AG04450 (cell line): ENCODE measurements at regions not wholly inside any gene's neighbourhood (a gene's known extent, or its start where the extent isn't known, plus 50 kb on each side); places are given as distances from the start of the nearest gene placed in this dataset.

ENCODE experiments used
- CTCF ChIA-PET: fragments of 300-600, 350-600 bp; formaldehyde crosslinking; extraction: SDS; loops from one replicate; lab custom pipeline; 2022; ENCODE audit warnings: antibody characterized with exemption, inconsistent platforms; lab: Charles Lee
- POLR2A ChIA-PET: fragments of 350-600 bp; formaldehyde crosslinking; extraction: SDS; loops from one replicate; lab custom pipeline; 2021; ENCODE audit warnings: antibody characterized with exemption, inconsistent platforms; lab: Yijun Ruan, JAX
- DNase-seq: peaks from one replicate; pipeline ENCODE4 v3.0.0-alpha.2; 2011; ENCODE audit warnings: low read depth, low spot score
- H3K27ac ChIP-seq: one replicate; pipeline ENCODE4 v1.5.1; 2012; ENCODE audit warnings: low read depth, low read length, control low read depth
- H3K27me3 ChIP-seq: one replicate; pipeline ENCODE4 v1.6.0; 2012; ENCODE audit warnings: low read length; ENCODE audit not compliant: control insufficient read depth, insufficient read depth
- H3K4me3 ChIP-seq: 2 replicates; pipeline ENCODE4 v1.5.1; 2011; ENCODE audit warnings: mild to moderate bottlenecking, low read depth, low read length, control low read depth
- H3K9me3 ChIP-seq: 2 replicates; pipeline ENCODE4 v1.5.1; 2012; ENCODE audit warnings: low read length; ENCODE audit not compliant: control insufficient read depth, insufficient read depth
- TF ChIP-seq, protein P1 (sequence below): IDR thresholded peaks from 2 replicates; pipeline ENCODE4 v1.5.1; 2011; ENCODE audit warnings: low read depth, low read length, control low read depth, inconsistent platforms

DNA sequence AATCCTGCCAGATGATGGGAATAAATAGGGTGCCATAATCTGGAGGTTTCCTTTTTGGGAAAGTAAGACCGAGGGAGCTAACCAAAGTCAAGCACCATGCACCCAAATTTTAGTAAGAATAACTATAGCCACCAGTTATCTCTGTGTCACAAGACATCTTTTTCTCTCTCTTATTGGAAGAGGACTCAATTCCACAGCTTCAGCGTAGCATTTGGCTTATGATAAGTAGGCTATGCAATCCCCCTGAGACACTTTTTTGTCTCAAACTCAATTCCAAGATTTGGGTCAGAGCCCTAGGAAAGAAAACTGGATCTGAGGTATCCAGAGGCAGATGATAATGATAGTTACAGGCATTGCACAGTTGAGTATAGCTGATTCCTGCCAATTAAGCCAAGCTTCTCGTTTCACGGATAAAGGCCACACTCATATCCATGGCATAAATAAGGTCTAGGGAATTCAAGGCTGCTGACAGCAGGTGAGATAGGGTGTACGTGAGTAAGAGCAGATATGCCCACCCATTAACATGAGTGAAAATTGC lies 425.2 kb upstream of the CNTNAP2 start:
- CTCF ChIA-PET, result no interaction called here
- POLR2A ChIA-PET, result no interaction called here

DNA sequence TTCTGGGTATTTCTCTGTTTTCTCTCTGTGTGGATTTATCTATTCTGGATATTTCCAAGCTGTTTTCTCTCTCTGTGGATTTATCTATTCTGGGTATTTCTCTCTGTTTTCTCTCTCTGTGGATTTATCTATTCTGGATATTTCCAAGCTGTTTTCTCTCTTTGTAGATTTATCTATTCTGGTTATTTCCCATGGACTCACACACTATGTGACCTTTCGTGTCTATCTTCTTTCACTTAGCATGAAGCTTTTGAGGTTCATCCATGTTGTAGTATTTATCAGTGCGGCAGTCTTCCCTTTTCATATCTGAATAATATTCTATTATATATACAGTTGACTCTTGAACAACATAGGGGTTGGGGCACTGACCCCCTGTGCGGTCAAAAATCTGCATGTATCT lies 435.0 kb upstream of the CNTNAP2 start:
- H3K27ac ChIP-seq, result no peak overlapping the region

More for the DNA sequence above, 425.2 kb upstream of the CNTNAP2 start:
- Histone ChIP-seq H3K4me3 (no peak overlapping the region), H3K9me3 (peaks cover 17% of the 10 kb centered on the region; the same call in 1 of the 2 replicates), H3K27ac (no peak overlapping the region), H3K27me3 (no peaks in the 10 kb centered on the region)
- DNase-seq, result no peak
- TF ChIP-seq, protein P1, sequence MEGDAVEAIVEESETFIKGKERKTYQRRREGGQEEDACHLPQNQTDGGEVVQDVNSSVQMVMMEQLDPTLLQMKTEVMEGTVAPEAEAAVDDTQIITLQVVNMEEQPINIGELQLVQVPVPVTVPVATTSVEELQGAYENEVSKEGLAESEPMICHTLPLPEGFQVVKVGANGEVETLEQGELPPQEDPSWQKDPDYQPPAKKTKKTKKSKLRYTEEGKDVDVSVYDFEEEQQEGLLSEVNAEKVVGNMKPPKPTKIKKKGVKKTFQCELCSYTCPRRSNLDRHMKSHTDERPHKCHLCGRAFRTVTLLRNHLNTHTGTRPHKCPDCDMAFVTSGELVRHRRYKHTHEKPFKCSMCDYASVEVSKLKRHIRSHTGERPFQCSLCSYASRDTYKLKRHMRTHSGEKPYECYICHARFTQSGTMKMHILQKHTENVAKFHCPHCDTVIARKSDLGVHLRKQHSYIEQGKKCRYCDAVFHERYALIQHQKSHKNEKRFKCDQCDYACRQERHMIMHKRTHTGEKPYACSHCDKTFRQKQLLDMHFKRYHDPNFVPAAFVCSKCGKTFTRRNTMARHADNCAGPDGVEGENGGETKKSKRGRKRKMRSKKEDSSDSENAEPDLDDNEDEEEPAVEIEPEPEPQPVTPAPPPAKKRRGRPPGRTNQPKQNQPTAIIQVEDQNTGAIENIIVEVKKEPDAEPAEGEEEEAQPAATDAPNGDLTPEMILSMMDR, result no peak

DNA sequence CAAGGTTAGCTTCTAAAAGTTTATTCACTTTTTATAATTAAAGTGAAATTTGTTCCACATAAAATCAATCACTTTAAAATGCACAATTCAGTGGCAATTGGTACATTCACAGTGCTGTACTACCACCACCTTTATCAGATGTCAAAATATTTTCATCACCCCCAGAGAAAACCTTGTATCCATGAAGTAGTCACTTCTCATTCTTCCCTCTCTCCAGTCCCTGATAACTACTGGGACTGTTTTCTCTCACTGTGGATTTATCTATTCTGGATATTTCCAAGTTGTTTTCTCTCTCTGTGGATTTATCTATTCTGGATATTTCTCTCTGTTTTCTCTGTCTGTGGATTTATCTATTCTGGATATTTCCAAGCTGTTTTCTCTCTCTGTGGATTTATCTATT lies 435.4 kb upstream of the CNTNAP2 start:
- H3K4me3 ChIP-seq, result no peak overlapping the region
- peaks cover 2% of the 10 kb centered on the region; the same call in 1 of the 2 replicates for H3K9me3 ChIP-seq
- H3K27me3 ChIP-seq, result no peaks in the 10 kb centered on the region
- no peak overlapping the region for H3K27ac ChIP-seq
- CTCF ChIA-PET, result no interaction called here
- DNase-seq, result no peak
- TF ChIP-seq, protein P1, result no peak
- POLR2A ChIA-PET, result no interaction called here

More for the DNA sequence above, 435.0 kb upstream of the CNTNAP2 start:
- H3K27me3 ChIP-seq, result no peaks in the 10 kb centered on the region
- CTCF ChIA-PET, result no interaction called here
- H3K4me3 ChIP-seq, result no peak overlapping the region
- peaks cover 3% of the 10 kb centered on the region; the same call in 1 of the 2 replicates for H3K9me3 ChIP-seq
- POLR2A ChIA-PET, result no interaction called here
- no peak for DNase-seq
- TF ChIP-seq, protein P1, result no peak

DNA sequence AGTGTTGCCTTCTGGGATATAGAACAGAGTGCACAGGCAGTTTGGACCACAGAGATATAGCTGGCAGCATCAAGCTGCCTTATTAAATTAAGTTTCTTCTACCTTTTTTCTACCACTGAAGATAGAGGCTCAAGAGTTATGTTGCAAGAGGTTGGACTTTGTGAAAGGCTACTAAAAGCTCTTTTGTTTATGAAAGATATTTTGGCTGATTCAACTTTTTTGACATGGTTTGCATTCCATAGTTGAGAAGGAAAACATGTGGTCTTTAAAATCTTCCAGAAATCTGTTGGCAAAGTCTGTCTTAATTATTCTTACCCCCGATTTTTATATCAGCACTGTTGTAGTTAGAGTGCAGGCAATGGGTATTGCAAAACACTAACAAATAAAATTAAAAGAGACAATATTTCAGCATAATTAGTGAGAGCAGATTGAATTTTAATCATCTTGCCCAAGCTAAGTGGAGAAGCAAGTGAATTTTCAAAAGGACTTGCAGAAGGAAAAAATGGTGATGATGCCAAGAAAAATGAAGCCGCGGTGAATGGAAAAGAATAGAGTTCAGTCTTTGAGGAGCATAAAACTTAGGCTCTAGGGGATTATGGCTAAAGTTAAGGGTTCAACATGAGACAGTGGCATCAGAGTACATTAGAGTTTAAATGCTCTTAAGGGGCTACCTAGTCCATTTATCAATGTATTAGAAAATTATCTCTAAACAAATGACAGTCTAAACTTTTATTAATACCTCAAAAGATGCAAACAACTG lies 450.9 kb upstream of the CNTNAP2 start:
- POLR2A ChIA-PET, result no interaction called here
- Histone ChIP-seq H3K9me3 (peaks cover 3% of the 10 kb centered on the region; the same call in 1 of the 2 replicates), H3K27me3 (no peaks in the 10 kb centered on the region), H3K4me3 (no peak overlapping the region), H3K27ac (no peak overlapping the region)
- DNase-seq, result no peak
- CTCF ChIA-PET, result no interaction called here
- TF ChIP-seq, protein P1, result no peak

DNA sequence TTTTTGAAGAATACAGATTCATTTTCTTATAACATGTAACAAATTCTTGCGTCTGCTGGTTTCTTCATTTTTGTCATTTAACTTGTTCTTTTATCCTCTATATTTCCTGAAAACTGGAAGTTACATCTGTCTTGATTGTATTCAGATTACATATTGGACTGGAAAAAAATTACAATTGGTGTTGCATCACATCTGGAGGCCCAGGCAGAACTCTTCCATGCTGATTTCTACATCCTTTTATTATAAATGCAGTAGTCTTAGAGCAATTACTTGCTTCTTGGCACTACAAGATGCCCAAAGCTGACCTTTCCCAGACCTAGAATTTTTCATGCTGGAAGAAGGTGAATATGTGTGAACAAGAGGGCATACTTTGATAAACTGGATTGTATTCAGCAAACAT lies 460.9 kb upstream of the CNTNAP2 start:
- H3K27me3 ChIP-seq, result no peaks in the 10 kb centered on the region
- H3K27ac ChIP-seq, result no peak overlapping the region
- ChIA-PET CTCF (no interaction called here), POLR2A (no interaction called here)
- DNase-seq, result no peak
- no peak overlapping the region for H3K4me3 ChIP-seq
- TF ChIP-seq, protein P1, result no peak
- peaks cover 12% of the 10 kb centered on the region for H3K9me3 ChIP-seq
